ENCODE measurements at regions not wholly inside any gene's neighbourhood (a gene's known extent, or its start where the extent isn't known, plus 50 kb on each side); places are given as distances from the start of the nearest gene placed in this dataset.

GRCh38 chr1:25033828-25034705 lies 104.0 kb upstream of the RUNX3 start:
- no peak for DNase-seq

GRCh38 chr1:25033030-25033827 lies 103.2 kb upstream of the RUNX3 start:
- DNase-seq: no peak

DNA sequence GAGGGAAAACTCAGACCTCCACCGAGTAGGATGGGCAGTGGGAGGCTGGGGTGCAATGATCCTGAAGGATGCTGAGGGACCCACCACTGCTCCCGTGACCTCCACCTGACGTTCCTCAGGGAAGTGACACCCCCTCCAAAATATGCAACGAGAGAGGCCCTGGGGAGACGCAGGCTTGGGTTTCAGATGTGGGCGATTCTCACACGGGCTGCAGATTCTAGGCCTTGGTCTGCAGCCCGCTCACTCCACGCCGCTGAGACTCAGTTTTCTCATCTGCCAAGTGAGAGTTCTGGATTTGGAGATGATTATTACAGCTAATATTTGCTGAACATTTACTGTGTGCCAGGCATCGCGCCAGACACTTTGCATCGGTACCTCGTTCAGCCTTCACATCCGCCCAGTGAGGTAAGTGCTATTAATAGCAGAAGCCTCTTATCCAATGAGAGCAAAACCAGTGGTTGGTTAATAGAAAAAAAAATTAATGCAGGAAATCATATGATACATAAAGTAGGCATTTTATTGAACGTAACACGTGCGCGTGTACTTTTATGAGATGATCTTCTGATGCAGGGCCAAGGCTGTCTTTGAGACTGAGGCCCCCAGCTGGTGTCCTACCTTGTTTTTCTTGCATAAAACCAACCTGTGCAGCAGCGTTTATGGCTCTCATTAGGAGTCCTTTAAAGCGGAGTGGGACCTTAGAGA lies 102.0 kb upstream of the RUNX3 start:
- peak; percentile 60 for DNase-seq

DNA sequence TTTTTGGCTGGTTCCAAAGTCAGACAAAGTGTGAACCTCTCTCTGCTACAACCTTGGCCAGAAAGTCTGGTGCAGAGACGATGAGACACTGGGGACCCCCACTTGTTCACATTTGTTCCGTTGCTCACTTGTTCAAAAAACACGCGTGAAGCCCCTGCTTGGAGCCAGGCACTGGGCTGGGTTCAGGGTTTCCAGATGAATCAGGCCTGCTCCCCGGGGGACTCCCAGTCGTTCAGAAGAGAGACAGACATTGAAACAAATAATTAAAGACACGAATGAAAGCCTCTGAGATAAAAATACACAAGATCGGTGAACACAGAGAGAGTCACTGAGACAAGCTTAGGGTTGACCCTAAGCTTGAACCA lies 101.5 kb upstream of the RUNX3 start:
- DNase-seq: no peak

GRCh38 chr1:25030674-25031589 lies 100.9 kb upstream of the RUNX3 start:
- DNase-seq: peak; percentile 59

DNA sequence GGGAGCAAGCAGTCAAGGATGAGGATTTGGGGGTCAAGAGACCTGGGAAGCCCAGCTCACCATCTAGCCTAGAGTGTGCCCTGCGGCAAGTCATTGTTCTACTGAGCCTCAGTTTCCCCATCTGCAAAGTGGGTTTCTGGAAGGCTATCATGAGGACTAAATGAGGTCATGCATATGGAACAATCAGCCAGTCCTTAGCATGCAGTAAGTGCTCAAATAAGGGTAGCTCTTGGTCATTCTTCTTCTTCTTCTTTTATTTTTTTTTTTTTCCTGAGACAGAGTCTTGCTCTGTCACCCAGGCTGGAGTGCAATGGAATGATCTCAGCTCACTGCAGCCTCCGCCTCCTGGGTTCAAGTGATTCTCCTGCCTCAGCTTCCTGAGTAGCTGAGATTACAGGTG lies 99.9 kb upstream of the RUNX3 start:
- DNase-seq: no peak

GRCh38 chr1:25028907-25029599 lies 99.0 kb upstream of the RUNX3 start:
- DNase-seq: no peak

DNA sequence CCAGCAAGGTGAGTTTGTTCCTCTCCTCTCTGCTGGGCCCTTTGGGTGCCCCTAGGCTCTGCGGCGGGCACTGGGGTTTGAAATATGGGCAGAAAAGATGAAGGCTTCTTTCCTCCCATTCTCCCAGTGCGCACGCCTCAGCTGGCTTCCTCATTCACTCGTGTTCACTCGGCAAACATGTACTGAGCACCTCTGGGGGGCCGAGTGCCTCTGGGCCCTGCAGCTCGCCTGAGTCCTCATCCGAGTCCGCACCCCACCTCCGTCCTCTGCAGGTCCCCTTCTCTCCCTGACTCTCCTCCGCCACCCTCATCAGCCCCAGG lies 98.5 kb upstream of the RUNX3 start:
- no peak for DNase-seq

DNA sequence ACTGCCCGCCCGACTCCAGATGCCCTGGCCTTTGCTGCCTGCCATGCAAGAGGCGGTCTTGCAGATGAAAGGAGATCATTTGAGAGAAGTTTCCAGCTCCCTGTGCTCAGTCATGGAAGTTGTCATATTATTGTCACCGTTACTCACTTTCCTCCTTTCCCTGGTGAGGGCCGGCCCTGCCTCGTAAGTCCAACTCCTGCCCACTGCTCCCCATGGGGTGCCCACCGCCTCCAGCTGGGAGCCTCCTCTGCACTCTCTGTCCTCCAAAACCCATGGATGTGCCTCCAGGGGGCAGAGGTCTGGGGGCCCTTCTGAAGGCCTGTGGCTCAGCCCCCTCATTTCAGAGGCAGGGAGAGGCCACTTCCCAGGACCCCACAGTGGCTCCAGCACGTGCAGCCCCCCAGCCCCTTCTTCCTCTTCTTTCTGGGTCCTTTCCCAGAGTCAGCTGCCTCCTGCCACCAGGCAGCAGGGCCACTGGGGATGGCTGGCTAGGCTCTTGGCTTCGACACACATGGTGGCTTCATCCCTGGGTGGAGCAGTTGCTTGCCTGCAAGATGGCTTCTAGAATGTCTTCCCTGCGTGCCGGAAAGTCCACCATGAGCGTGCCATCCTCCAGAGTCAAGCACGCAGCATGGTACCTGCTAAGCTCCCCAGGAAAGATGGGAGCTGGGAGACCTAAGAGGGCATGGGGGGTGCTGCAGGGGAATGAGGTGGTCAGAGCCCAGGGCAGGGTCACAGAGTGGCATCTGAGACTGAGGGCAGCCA lies 97.9 kb upstream of the RUNX3 start:
- no peak for DNase-seq

GRCh38 chr1:25026730-25027450 lies 96.8 kb upstream of the RUNX3 start:
- no peak for DNase-seq

- DNase-seq: no peak
These were observed 96.2 kb upstream of the RUNX3 start for GRCh38 chr1:25026304-25026703.

GRCh38 chr1:25024615-25025350 lies 94.7 kb upstream of the RUNX3 start:
- no peak for DNase-seq

GRCh38 chr1:25023826-25024225 lies 93.8 kb upstream of the RUNX3 start:
- DNase-seq: no peak

DNA sequence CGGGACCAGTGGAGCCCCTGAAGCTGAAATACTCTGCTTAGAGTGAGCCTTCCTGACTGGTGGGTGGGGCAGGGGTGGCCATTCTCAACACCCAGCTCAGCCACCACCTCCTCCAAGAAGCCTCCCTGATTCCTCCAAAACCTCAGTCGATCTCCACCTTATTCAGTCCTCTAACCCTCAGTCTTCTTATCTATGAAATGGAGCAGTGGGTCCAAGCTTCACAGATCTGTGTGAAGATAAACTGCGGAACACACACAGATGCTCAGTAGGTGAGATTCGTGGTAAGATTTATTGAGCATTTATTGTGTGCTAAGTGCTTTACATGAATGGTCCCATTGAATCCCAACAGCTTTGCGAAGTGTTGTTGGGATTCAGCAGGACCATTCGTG lies 93.1 kb upstream of the RUNX3 start:
- DNase-seq: no peak

DNA sequence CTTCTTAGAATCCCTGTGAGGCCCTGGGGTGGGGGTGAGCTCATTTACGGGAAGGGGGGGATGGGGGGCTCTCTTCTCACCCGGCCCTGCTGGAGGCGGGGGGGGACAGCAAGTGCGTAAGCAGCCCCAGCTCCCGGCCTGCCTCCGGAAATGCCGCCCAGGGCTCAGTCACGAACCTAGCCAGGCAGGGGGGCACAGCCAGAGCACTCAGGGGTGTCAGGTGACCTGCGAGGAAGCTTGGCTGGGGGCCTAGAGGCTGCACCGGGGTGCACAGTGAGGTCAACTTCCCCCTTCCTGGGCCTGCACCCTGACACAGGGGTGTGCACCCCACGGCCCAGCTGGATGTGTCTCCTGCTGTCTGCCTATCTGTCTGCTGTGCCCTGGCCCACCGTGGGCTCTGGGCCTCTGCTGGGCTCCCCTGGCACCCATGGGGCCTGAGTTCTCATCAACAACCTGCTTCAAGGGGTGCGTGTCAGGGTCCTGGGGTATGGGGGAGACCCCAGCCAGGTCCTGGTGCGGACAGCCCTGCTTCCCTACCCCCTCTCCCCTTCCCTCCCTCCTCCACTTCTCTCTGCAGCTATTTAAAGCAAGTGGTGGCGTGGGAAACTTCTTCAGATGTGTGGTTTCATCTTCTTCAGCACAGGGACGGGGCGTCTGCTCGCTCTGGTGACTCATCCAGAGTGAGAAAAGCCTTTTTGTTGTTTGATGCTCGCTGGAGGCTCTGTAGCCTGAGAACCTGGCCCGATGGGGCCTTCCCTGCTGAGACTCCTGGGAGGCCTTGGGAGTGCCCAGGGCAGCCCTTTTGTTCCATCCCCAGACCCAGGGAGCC lies 92.5 kb upstream of the RUNX3 start:
- DNase-seq: peak; percentile 91

DNA sequence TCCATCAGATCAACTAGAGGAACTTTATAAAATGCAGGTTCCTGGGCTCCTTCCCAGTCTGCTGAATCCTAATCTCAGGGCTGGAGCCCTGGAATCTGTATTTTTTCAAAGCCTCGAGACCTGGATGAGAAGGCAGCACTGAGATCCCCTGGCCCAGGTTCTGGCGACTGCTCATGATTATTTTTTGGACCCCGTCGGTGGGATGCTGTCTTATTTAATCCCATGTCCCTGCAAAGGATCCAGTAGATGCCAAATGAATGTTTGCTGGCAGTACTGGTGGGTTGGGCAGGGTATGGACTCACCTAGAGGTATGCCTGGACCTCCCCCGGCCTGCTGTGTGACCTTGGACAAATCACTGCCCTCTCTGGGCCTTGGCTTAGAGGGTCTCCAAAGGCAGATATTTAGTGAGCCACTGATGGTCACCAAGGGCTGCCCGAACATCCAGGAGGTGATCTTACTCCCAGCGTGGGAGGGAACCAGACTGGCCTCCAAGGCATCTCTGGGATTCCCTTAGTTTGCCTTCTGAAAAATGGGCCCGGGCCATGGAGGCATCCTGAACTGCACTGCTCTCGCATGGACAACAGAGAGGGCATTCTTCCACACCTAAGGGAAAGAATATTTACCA lies 91.6 kb upstream of the RUNX3 start:
- DNase-seq: no peak

DNA sequence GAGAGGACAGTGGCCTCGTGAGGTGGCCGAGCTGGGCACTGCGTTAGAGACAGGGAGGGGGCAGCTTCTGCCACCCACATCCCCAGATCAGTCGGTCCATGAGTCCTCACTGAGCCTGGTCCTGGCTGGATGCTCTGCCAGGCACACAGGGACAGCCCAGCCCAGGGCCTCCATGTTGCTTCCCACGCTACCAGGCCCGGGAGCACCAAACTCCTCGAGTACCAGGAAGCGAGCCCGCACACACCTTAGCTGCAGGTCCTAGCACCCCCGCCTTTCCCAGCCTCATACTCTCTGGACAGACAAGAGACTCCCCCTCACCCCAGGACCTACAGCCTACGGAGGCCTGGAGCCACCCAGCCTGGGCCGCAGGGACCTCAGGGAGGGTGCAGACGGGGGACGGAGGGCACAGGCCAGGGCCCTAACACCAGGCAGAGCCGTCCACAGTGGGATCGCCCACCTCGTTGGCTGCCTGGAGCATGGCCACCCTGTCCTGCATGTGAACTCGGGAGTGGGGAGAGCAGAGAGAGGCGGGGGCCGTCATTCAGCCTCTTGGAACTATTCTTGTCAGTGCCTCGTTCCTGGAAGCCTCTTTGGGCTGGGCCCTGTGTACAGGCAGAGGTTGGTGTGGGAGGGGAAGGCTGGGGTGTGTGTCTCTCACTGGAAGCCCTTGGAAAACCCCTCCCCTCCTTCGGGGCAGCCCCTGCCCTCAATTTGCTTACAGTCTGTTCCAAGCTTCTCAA lies 90.9 kb upstream of the RUNX3 start:
- DNase-seq: no peak
